ENCODE measurements at regions not wholly inside any gene's neighbourhood (a gene's known extent, or its start where the extent isn't known, plus 50 kb on each side); places are given as distances from the start of the nearest gene placed in this dataset.

DNA sequence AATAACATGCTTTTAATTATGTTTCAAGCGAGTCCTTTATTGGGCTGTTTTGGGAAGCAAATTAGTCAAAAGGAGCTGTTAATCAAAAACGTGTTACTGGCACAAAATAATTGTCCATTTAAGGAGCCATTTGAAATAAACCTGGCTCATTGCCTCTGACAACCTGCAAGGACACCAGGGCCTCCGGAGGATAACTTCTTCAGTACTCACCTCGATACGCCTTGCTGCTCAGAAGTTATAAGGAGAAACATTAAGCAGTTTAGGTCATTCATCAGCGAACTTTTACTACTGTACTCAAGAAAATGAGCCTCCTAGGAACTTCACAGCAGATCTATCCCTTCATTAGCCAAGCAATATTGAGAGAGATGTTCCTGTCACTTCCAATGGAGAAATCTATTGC is 1579.2 kb upstream of the ACVR2A start:
- no peak for DNase-seq (ENCODE audit: low read depth)

DNA sequence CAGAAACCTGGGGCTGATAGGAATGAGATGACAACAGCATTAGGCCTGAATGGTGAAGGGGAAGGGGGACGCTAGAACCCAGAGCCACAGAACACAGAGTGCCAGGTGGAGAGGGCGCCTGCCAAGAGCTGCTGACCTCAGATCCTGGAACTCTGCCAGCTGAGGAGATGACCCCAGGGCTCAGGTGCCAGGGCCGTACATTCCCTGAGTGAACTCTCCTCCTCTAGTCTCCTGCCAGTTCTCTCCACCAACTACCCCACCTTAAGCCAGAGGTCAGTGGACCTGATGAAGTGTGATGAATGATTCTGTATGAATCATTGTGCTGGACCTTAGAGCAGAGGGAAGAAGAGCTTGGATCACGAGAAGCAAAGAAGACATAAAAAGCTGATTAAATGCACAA is 1582.2 kb upstream of the ACVR2A start:
- no peak for DNase-seq (ENCODE audit: low read depth)

DNA sequence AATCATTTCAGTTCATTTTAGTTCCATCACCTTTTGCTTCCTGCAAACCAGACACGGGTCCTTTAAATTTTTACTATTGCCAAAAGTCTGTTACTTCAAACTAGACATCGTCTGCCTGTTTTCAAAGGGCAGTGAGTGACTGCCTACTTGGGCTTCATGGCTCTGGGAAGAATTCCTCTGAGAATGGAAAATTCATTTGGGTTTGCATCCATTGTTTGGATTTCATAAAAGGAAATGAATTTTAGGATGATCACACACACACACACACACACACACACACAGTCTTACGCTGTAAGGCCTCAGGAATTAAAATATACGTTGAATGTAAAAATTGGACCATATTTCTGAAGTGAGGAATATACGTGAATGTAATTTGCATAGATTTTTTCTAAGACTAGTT is 1584.3 kb upstream of the ACVR2A start:
- no peak for DNase-seq (ENCODE audit: low read depth)

DNA sequence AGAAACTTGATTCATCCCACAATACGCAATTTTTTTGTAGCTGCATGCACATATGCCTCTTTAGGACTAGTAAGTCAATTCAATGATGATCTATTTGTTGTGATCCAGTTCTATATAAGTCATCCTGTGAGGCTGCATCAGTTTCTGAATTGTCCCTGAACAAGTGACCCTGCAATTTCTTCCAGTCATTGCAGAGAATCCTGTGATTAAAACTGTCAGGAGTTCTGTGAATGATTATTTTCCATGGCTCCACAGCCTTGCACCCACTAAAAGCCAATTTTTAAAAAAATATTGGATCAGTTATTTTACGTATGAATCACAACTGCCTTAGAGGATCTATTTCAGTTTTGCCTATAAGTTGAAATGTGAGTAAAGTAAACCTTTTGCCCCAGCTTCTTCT is 1585.0 kb upstream of the ACVR2A start:
- DNase-seq (ENCODE audit: low read depth) = no peak

DNA sequence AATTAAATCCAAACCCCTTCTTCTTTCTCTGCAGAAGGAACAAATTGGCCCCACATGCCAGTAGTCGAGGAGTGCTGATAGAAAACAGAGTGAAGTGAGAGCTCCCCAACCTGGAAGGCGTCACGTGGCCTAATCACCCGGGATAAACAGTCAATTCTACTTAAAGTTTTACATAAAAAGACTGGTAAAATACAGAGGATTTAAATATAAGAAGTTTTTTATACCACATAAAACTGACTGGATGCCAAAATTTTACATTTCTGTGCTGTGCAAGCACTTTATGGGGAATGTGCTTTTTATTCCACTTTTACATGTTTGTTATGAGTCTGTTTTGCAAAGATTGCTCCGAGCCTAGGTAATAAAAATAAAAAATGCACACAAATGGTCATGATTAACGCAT is 1586.8 kb upstream of the ACVR2A start:
- no peak for DNase-seq (ENCODE audit: low read depth)

DNA sequence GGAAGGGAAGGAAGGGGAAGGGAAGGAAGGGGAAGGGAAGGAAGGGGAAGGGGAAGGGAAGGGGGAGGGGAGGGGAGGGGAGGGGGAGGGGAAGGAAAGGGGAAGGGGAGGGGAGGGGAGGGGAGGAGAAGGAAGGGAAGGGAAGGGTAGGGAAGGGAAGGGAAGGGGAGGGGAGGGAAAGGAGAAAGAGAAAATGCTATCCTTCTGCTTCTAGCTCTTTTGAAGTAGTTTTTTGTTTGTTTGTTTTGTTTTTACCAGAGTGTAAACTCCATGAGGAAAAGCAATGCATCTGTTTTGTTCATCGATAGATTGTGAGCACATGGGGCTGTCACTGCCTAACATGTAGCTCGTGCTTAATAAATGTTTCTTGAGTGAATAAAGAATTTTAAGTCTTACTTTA is 1592.7 kb upstream of the ACVR2A start:
- no peak for DNase-seq (ENCODE audit: low read depth)

DNA sequence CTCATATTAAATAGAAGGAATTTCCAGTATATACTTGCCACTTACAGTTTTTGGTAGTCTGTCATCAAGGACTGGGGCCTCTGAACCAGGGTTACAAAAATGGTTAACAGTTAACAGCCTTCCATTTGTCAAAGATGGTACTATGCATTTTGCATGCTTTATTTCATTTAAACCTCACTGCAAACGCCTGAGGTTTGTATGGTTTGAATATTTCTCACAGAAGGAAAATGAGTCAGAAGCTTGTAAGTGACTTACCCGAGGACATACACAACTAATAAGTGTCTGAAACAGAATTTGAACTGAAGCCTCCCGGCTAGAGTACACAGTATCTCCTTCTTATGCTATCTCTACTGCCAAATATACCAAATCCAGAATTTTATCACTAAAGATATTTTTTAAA is 1593.5 kb upstream of the ACVR2A start:
- no peak for DNase-seq (ENCODE audit: low read depth)

DNA sequence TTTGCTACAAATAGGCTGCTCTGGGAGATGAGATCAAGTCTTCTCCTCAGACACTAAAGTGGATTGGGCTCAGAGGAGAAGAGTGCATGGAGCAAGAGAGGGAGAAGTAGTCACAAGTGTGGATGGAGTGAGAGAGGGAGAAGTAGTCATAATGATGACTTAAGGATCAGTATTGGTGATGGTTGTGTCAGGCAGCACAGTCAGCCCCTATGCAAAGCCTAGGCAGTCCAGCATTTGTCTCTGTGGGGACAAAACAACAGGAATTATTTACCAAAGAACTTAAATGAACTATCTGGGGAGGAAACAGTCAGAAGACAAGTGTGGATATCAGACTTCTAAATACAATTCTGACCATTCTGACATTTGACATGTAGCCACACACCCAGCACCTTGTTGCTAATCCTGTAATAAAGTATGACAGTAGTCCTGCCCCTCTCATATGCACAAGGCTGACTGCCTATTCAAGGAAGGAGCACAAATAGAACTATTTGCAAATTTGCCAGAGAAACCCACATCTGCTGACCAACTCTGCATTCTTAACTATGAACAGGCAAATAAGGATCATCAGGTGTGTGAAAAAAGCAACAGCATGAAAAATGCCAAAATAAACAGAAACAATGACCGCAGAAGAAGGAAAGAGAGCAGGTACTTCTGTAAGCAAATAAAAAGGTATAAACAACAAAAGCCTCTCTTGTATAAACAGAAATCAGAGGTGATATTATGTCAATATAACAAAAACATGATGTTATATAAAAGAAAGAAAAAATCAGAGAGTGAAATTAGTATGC is 1597.9 kb upstream of the ACVR2A start:
- DNase-seq (ENCODE audit: low read depth) = no peak

DNA sequence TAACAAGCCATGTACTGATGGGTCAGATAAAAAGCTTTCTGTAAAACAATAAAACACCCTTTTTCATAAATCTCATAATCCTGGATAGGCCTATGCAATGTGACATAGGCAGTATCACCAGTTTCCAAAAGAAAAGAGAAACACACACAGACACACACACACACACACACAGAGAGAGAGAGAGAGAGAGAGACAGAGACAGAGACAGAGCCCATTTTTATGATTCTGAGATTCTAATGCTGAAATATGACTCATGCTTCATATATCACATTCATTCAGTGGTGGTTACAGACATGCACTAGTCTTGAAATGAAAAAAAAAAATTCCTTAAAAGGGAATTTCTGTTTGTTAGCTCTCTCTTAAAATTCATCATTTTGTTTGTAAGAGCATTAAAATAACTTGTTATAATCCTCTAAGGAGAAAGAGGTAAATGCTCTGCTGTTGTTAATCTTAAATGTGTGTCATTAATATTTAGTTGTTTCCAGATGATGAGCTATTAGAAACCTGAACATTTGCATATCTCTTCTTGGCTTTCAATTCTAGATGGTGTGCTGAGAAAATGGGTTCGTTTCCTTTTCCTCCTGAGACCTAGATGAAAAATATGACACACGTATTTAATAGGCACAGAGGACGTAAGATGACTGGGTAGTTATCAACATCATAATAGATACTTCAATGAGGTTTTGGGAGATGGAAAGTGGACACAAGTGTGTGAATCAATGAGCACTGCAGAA is 1598.7 kb upstream of the ACVR2A start:
- DNase-seq (ENCODE audit: low read depth) = no peak

DNA sequence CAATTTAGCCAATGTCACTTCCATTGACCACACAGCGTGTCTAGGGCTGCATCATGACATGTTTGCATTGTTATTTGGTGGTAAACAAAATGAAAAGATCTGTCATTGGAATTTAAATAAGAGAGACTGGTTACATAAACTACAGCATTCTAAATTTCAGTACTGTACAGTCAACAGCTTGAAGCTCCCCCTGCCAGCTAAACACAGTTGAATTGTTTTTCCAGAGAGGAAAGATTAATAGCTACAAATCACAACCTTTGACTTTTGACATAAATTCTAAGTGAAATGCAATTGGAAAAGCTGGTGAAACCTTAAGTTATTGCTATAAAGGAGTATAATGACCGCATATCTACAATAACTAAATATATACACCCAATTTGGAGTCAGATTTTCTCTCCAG is 1600.0 kb upstream of the ACVR2A start:
- DNase-seq (ENCODE audit: low read depth) = no peak

DNA sequence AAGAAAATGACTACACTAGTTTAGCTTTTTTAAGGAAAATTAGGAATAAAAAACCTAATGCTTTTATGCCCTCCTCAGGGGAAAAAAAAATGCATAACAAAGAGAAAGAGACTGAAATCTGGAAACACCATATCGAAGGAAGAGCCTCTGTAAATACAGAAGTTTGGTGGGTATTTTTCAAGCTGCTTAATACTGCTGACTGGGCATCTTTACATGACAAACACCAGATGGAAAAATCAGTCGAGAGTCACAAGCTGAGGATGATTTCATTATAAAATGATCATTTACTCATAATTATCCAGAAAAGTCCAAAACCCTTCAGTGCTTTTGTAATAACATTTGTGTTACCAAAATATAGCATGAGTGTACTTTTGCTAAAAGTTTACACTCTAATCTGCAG is 1600.7 kb upstream of the ACVR2A start:
- no peak for DNase-seq (ENCODE audit: low read depth)

DNA sequence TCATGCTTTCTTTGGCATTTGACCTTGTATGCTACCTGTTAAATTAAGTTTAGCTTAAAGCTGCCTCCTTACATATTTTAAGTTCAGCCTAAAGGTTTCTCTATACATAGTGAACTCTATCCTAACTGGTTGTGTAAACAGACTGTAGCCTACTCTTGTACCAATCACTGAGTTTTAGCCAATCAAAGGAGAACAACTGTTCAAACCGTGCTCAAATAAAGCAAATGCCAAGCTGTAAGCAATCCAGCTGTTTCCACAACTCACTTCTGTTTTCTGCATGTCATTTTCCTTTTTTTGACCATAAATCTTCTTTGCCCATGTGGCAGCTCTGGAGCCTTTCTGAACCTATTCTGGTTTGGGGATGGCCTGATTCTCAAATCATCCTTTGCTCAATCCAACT is 1603.8 kb upstream of the ACVR2A start:
- DNase-seq (ENCODE audit: low read depth) = no peak

DNA sequence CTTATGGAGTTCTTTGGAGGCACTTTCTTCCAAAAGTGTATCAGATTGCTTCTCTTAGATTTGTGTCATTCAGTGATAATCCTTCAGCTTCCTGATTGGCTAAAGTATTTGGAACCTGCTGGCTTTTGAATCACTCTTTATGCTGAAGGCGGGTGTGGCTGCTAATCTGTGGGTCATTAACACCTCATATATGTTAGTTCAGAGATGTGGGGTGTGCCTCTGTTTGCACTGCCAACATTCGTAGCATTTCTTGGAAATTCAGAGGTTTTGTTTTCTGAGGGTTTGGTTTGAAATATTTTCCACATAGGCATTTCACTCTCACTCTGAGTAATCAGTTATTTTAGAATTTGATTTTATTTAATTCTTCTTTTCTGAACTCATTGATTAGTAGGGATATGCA is 1604.4 kb upstream of the ACVR2A start:
- no peak for DNase-seq (ENCODE audit: low read depth)

DNA sequence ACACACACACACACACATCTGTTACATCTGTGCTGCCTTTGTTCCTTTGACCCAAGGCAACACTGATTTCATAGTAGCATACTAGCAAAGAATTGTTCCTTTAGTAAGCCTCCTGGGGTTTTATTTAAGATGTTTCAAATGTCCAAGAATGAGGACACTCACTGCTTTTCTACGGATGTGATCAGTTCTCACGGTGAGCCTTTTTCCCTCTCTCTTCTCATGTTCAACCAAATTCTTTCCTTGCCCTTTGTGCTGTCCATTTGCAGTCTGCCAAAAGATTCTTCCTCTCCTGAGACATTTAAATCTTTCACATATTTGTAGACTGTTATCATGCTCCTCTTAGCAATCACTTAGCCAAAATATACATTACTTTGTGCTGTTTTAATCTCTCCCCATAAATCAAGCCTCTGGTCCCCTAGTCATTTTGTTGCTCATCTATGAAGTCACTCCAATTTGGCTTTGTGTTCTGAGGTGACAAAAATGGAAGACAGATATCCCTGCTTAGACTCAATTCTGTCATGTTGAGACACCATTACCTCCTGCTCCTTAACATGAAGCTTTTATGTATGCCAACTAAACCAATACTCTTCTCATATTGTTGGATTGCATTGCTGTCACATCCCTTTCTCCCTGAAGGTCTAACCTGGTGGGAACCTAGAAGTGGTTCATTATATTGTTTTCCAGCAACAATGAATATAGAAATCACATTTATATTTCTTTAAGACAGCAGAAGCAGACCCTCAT is 1605.3 kb upstream of the ACVR2A start:
- no peak for DNase-seq (ENCODE audit: low read depth)

DNA sequence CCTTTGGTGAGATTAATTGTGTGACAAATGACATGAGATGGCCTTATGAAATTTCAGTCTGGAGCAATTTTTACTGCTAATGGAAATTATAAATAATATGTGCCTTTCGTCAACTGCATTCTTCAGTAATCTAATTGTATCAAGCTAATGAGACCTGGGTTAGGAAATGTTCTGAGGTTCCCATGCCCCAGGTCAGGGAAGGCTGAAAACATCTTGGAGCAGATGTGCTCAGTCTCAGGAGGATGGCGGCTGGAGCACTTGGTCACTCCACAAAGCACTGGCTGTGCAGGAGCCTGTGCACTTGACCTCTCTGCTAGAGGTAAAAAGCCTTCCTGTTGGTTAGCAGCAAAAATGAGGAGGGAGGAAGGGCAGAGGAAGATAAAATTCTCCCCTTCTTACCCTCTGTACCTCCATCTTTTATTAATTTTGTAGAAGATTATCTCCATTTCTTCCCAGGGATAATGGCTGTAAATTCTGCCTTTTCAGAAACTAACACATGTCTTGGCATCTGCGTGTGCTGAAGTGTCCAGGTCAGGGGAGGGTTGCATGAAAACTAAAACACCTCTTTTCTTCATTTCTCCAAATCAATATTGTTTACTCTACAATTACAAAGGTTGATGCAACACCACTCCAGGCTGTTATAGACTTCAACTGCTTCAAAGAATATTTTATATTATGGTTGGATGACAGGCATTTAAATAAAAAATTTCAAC is 1606.4 kb upstream of the ACVR2A start:
- DNase-seq (ENCODE audit: low read depth) = no peak

DNA sequence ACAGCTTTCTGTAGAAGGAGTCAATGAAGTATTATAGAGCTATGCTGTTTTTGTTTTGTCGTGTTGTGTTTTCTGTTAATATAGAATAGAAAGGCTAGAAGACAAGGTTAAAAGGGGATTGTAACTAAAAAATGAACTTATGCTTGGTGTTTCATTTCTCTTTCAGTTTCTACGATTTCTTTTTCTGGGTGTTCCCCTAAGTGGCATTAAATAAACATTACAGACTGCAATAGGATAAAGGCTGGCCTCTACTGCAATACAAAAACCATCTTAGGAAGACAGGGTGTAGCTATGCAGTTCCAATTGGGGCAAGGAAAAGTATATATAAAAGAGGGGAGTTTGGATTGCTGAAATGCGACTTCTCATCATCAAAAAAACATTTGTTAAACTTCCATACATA is 1609.7 kb upstream of the ACVR2A start:
- no peak for DNase-seq (ENCODE audit: low read depth)

DNA sequence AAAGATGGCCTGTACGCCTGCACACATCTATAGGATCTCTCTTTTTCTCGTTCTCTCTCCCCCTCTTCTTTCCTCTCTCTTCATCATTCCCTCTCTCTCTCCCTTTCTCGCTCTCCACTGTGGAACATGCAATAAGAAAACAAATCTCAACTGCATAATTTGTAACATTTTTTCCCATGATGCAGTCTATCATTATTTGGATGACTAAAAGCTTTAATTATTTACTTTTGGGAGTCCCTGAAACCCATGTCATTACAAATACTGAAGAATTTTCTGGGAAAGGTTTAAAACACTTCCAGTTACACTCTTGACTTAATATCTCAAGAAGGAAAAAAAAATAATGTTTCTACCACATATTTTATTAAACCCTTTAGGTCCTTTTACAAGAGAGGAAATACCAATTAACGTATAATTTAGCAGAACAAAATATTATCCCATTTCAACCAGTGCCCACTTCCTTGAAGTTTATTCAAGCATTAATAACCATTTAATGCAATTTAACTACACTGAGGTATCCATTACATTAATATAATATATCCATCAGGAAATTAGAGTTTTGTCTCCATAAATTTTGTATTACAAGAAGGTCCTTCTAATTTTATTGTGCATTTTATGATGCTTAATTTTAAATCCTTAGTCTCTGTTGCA is 1615.2 kb upstream of the ACVR2A start:
- no peak for DNase-seq (ENCODE audit: low read depth)

DNA sequence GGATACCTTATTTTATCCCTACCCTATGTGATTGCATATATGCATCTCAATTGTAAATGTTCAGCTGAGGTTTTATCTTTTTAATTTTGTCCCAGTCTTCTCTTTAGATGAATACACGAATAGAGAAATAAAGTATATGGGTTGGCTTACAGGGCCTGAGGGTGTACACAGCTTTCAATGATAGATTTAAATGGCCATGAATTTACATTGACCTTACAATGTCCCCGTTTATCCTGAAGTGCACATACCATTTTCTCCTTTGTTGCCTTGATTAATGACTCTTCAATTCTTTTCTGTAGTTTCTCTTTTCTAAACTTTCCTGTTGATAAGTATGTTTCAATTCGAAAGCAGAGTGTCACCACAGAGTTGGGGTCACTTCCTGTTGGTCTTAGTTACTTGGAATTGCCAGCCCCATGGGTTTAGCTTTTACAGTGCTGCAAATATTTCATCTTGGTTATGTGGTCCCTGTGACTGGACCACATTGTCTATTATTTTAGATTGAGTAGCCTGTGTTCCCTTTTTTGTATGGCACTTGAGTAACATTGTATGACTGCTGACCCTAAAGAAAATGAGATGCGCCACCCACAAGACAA is 1616.3 kb upstream of the ACVR2A start:
- no peak for DNase-seq (ENCODE audit: low read depth)

DNA sequence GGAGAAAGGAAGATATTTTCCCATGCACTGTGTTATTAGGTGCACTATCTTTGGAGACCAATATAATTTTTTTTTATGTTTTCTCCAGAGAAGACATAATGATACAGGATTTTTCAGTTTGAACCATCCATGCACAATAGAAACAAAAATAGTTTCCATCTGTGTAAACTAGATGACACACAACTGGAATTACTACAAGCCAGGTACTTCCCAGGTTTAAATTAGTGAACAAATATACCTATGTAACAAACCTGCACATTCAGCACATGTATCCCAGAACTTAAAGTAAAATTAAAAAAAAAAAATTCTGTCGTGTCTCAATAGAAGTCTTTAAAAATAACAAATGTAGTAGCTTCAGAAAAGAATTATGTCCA is 1616.8 kb upstream of the ACVR2A start:
- no peak for DNase-seq (ENCODE audit: low read depth)

DNA sequence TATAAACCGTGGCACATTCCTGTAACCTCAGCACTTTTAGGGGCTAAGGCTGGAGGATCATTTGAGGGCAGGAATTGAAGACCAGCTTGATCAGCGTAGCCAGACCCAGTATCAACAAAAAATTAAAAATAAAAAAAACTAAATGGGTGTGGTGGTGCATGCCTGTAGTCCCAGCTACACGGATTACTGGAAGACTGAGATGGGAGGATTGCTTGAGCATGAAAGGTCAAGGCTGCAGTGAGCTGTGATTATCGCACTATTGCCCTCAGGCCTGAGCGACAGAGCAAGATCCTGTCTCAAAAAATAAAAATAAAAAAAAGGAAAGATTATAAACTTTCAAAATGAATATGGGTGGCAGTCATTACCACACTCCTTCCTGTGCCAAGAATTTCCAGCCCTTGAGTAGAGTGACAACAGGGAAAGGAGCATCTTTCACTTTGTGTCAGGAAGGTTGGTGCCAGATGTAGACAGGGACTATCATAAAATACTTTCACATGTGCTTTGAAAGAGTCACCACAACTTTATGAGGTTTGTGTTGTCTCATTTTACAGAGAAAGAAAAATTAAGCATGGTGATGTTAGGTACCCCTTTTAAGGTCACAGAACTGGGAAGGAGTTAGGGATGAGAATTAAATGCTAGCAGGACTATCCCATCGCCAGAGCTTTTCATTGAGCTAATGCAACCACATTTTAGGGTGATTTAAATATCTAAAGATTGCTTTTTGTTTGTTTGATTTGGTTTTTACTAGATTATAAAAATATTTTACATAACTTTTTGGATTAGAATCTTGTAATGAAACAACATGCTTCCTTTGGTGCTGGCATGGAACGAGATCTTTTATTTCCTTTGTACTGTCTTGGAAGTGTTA is 1617.4 kb upstream of the ACVR2A start:
- DNase-seq (ENCODE audit: low read depth) = no peak

DNA sequence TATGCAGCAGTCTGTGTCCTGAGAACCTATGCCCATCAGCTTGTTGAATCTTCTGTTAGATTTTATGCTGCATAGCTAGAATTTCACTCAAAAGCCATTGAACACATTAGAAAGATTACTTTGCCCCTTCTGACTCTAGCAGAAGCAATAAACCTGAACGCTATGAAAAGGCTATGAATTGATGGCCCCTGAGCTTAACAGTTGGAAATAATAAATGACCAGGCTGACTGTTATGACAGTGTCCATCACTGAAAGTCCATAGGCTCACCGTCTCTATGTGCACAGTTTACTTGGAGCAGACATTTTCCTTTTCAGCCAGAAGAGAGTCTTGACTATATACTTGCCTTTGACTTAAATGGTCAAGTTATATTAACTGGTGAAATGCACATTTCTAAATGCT is 1618.8 kb upstream of the ACVR2A start:
- no peak for DNase-seq (ENCODE audit: low read depth)

Measured in stimulated activated CD8-positive, alpha-beta memory T cell treated with anti-CD3 and anti-CD28 coated beads, Interleukin-4, amount 100 ng/mL, for 24 hours (primary cell).